ENCODE measurements at regions not wholly inside any gene's neighbourhood (a gene's known extent, or its start where the extent isn't known, plus 50 kb on each side); places are given as distances from the start of the nearest gene placed in this dataset.

DNA sequence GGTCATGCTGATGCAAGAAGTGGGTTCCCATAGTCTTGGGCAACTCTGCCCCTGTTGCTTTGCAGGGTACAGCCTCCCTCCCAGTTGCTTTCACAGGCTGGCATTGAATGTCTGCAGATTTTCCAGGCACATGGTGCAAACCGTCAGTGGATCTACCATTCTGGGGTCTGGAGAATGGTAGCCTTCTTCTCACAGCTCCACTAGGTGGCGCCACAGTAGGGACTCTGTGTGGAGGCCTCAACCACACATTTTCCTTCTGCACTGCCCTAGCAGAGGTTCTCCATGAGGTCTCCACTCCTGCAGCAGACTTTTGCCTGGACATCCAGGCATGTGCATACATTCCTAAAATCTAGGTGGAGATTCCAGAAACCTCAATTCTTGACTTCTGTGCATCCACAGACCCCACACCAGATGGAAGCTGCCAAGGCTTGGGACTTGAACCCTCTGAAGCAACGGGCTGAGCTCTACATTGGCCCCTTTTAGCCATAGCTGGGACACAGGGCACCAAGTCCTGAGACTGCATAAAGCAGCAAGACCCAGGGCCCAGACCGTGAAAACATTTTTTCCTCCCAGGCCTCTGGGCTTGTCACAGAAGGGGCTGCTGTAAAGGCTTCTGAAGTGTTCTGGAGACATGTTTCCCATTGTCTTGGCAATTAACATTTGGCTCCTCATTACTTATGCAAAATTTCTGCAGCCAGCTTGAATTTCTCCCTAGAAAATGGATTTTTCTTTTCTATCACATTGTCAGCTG lies 466.2 kb upstream of the PBX1 start:
- ATAC-seq: no peak
- Histone ChIP-seq H3K27ac (no peak overlapping the region), H3K27me3 (no peaks in the 10 kb centered on the region), H3K4me1 (no peaks in the 10 kb centered on the region), H3K9me3 (peaks cover 0 to 3% (median 0%) of the 10 kb centered on the region in 4 donors), H3K36me3 (no peaks in the 10 kb centered on the region), H3K4me3 (no peak overlapping the region)
- intact Hi-C loops (cut with DNase I): no loop called here
- TF ChIP-seq, protein P1, sequence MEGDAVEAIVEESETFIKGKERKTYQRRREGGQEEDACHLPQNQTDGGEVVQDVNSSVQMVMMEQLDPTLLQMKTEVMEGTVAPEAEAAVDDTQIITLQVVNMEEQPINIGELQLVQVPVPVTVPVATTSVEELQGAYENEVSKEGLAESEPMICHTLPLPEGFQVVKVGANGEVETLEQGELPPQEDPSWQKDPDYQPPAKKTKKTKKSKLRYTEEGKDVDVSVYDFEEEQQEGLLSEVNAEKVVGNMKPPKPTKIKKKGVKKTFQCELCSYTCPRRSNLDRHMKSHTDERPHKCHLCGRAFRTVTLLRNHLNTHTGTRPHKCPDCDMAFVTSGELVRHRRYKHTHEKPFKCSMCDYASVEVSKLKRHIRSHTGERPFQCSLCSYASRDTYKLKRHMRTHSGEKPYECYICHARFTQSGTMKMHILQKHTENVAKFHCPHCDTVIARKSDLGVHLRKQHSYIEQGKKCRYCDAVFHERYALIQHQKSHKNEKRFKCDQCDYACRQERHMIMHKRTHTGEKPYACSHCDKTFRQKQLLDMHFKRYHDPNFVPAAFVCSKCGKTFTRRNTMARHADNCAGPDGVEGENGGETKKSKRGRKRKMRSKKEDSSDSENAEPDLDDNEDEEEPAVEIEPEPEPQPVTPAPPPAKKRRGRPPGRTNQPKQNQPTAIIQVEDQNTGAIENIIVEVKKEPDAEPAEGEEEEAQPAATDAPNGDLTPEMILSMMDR (IDR thresholded peaks at IDR 0.05): no peak
- no peak for TF ChIP-seq POLR2A (IDR thresholded peaks at IDR 0.05)
- DNase-seq: no peak
- WGBS (ENCODE audit: insufficient coverage, low coverage, low lambda C conversion rate, missing lambda C conversion rate): no CpG with 5 or more reads among the region's 4 CpGs

DNA sequence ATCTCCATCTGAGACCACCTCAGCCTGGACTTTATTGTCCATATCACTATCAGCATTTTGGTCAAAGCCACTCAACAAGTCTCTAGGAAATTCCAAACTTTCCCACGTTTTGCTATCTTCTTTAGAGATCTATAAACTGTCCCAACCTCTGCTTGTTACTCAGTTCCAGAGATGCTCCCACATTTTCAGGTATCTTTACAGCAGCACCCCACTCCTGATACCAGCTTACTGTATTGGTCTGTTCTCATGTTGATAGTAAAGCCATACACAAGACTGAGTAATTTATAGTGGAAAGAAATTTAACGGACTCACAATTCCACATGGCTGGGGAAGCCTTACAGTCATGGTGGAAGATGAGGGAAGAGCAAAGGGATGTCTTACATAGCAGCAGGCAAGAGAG lies 465.4 kb upstream of the PBX1 start:
- DNase-seq (no peak), ATAC-seq (no peak)
- Histone ChIP-seq H3K27me3 (no peaks in the 10 kb centered on the region), H3K9me3 (peaks cover 0 to 3% (median 0%) of the 10 kb centered on the region in 4 donors), H3K4me3 (no peak overlapping the region), H3K4me1 (no peaks in the 10 kb centered on the region), H3K36me3 (no peaks in the 10 kb centered on the region), H3K27ac (no peak overlapping the region)
- 35% methylated on average over 2 of the region's 2 CpGs for WGBS (ENCODE audit: insufficient coverage, low coverage, low lambda C conversion rate, missing lambda C conversion rate)
- TF ChIP-seq, protein P1 (IDR thresholded peaks at IDR 0.05): no peak
- no peak for TF ChIP-seq POLR2A (IDR thresholded peaks at IDR 0.05)
- intact Hi-C loops (cut with DNase I): no loop called here

DNA sequence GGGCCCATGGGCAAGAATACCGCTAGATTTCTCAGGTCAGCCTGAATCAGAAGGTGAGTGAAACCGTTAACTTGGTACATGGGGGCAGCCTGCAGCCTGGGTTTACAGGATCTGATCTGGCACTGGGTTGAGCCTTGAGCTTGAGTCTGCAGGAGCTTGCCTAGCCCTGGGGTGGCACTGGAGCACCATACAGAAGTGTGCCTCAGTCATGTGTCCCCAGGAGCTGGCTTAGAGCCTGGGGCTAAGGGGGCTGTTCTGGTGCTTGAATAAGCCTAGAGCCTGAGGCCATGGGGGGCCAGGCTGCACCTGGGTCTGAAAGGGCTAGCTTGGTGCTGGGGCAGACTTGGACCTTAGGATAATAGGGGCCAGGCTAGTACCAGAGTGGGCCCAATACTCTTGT lies 457.2 kb upstream of the PBX1 start:
- intact Hi-C loops (cut with DNase I): no loop called here
- ATAC-seq: no peak

DNA sequence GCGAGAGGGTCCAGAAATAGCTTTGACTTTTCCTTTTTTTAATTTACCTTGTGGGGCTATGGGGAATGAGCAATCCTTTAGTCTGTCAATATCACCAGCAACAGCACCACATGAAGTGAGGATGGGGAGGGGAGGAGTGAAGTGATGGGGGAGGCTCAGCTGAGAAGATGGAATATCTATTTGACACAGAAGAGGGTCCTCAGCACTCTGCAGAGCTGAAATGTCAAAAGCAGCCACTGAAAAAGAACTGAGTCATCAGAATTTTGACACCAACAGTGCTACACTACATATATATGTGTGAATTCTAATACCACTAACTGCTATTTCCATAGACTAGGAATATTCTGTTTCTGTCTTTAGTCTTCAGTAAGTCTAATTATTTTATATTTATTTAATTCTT lies 427.0 kb upstream of the PBX1 start:
- intact Hi-C loops (cut with DNase I): no loop called here
- Histone ChIP-seq H3K27me3 (no peaks in the 10 kb centered on the region), H3K4me1 (no peaks in the 10 kb centered on the region), H3K36me3 (no peaks in the 10 kb centered on the region), H3K4me3 (no peak overlapping the region), H3K9me3 (no peaks in the 10 kb centered on the region), H3K27ac (no peak overlapping the region)
- TF ChIP-seq, protein P1 (IDR thresholded peaks at IDR 0.05): no peak
- TF ChIP-seq POLR2A (IDR thresholded peaks at IDR 0.05): no peak
- 45% methylated on average over 1 of the region's 1 CpG for WGBS (ENCODE audit: insufficient coverage, low coverage, low lambda C conversion rate, missing lambda C conversion rate)
- DNase-seq (no peak), ATAC-seq (no peak)

More for the DNA sequence above, 457.2 kb upstream of the PBX1 start:
- Histone ChIP-seq H3K27ac (no peak overlapping the region), H3K4me1 (no peaks in the 10 kb centered on the region), H3K4me3 (no peak overlapping the region), H3K36me3 (no peaks in the 10 kb centered on the region), H3K27me3 (no peaks in the 10 kb centered on the region), H3K9me3 (no peaks in the 10 kb centered on the region)
- TF ChIP-seq, protein P1 (IDR thresholded peaks at IDR 0.05): no peak
- TF ChIP-seq POLR2A (IDR thresholded peaks at IDR 0.05): no peak
- DNase-seq: no peak
- 70% methylated on average over 2 of the region's 2 CpGs for WGBS (ENCODE audit: insufficient coverage, low coverage, low lambda C conversion rate, missing lambda C conversion rate)

Data from right lobe of liver (tissue), 6 donors.